GM12872 (cell line): ENCODE measurements at regions not wholly inside any gene's neighbourhood (a gene's known extent, or its start where the extent isn't known, plus 50 kb on each side); places are given as distances from the start of the nearest gene placed in this dataset.

Experiments used
- TF ChIP-seq, protein P1 (sequence below): IDR thresholded peaks from 3 replicates; pipeline ENCODE4 v1.5.1; 2011; ENCODE audit warnings: low read depth, mild to moderate bottlenecking, low read length, moderate library complexity; ENCODE audit not compliant: insufficient read depth

DNA sequence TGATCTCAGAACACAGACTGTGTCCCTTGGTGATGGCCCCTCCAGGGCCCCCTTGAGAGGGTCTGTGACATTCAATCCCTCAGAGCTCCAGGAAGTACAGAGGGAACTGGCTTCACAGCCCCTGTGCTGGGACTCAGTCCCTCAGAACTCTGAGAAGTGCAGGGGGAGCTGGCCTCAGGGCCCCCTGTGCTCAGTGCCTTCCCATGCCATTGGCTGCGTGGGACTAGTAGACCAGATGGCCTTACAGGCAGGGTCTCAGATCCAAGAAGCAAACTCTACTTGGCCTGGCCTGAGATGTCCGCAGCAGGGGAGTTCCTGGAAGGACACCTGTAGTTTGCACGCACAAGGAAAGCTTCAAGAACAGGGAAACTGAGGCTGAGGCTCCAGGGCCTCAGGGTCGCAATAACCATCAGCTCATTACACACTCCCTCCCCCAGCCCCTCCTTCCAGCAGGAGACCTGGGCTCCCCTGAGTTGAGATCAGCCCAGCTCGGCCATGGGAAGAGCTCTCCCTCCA is 138.4 kb downstream of the BRD1 start:
- TF ChIP-seq, protein P1, sequence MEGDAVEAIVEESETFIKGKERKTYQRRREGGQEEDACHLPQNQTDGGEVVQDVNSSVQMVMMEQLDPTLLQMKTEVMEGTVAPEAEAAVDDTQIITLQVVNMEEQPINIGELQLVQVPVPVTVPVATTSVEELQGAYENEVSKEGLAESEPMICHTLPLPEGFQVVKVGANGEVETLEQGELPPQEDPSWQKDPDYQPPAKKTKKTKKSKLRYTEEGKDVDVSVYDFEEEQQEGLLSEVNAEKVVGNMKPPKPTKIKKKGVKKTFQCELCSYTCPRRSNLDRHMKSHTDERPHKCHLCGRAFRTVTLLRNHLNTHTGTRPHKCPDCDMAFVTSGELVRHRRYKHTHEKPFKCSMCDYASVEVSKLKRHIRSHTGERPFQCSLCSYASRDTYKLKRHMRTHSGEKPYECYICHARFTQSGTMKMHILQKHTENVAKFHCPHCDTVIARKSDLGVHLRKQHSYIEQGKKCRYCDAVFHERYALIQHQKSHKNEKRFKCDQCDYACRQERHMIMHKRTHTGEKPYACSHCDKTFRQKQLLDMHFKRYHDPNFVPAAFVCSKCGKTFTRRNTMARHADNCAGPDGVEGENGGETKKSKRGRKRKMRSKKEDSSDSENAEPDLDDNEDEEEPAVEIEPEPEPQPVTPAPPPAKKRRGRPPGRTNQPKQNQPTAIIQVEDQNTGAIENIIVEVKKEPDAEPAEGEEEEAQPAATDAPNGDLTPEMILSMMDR, result no peak

DNA sequence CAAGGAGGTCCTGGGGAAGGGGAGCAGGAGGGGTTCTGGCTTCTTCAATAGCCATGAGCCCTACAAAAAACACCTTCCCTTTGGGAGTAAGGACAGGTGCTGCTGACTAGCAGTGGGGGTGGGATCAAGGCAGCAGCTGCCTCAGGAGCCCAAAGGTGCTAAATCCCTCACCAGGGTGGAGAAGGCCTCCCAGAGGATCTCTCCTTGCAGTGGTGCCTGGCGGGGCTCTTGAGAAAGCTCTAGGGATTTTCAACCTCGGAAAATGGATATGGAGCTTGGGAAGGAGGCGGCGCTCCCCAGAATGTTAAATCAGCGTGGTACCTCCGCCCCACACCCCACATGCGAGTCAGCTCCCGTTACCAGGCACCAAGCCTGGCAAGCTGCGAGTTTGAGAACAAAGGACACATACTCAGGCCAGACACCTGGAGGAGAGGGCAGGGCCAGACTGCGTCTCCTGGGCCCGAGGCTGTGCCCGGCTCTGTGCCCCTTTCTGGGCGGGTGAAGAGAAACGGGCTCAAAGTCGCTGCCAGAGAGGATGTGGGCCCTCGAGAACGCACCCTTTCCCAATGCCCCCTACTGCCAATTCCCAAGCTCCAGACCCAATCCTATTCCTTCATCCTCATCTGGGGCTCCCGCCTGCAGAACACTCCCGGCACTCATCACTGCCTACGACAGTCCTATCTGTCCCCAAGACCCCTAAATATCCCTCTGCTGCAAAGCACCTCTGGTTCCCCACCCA is 139.0 kb downstream of the BRD1 start:
- TF ChIP-seq, protein P1, result no peak

DNA sequence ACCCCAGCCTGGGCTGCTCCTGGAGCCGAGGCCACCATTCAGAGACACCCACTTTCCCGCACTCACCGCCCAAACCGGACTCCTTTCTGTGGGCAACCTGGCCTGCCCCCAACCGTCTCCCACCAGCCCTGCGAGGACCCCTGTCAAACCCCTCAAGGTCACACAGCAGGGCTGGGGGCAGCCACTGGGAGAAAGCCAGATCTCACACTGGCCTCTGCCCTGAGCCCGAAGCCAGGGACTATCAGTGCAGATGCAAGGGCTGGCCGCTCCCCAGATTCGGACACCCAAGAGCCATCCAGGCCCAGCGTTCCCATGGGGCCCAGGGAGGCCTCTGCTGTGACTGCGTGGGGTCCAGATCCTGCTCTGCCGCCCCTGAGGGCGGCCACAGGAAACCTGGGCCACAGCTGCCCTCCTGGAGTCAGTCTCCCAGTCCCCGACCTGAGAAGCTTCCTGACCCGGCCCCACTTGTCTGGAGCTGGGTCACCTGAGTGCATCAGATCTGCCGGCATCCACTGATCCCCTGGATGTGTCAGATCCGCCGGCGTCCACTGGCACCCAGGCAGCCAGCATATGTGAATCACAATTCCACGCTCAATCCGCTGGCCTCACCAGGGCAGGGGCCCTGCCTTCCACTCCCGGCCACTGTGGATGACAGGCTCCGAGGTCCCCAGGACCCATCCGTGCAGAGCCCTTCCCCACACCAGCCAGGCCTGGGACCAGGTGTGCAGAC is 139.7 kb downstream of the BRD1 start:
- TF ChIP-seq, protein P1, result no peak

DNA sequence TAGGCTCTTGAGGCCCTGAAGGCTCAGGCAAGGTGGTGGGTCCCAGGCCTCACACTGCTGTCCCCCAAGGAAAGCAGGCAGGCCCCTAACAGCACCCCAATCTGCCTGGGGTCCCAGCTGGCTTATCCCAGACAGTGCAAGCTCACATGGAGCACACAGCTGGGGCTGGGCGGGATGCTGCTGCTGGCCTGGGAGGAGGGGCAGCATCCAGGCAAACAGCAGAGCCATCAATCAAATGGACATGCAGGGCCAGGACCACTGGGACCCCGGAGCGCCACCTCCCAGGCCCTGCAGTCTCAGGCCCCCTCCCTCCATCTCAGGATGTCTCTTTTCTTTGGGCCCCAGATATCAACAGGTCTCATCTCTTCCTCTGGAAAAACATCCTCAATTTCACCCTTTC is 140.3 kb downstream of the BRD1 start:
- TF ChIP-seq, protein P1, result no peak

DNA sequence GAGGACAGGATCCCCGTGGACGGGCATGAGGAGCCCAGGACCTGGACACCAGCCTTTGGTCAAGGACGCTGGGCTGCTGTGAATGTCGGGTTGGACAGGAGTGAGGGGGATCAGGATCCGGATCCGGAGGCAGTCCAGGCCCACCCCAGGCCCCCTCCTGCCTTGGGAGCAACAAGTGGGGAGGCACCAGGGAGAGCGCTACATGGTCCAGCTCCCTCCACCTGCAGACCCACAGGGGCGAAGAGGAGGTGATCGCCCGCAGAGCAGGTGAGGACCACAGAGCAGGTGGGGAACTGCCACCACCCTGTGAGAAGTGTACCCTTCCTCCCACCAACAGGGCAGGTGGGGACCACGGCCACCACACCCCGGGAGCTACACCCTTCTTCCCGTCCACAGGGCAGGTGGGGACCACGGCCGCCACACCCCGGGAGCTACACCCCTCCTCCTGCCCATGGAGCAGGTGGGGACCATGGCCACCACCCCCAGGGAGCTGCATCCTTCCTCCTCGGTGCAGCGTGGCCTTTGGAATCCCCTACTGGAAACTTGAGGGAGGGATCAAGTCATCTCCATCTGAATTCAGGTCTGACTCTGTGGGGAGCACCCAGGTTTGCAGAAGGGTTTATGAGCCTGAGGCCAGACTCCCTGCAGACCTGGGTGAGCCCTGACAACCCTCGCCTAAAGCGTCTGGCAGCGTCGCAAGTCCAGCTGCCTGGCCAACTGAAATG is 141.0 kb downstream of the BRD1 start:
- TF ChIP-seq, protein P1, result no peak

DNA sequence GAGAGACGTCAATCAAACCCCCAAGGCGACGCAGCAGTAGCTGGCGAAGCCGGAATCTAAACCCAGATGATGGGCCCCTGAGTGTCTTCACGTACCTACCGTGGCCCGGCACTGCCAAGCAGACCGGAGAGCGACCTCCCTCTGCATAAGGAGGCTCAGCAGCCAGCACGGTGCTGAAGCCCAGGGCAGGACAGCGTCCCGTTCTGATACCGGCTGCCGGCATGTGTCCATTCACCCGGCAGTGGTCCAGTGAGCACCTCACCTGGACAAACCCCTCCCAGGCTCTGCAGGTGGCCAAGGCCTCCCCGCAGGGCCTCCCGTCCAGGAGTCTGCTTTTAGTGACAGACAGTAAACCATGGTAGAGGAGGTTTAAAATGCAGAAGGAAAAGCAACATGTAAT is 142.0 kb downstream of the BRD1 start:
- TF ChIP-seq, protein P1, result no peak

DNA sequence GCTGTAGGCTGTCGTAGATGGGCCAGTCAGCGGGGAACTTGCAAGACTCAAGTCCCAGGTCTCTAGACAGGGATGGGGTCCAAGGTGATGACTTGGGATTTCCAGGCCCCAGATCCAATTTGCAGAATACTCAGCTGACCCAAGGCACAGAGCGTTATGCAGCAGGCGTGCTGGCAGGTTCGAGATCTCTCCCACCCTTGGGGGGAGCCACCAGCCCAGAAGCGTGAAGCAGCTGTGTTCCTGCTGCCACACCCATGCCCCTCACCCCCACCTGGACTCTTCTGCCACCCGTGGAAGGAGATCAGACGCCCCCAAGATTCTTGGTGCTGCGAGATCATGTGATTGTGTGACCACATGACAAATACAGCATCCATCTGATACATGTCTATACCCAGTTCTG is 142.6 kb downstream of the BRD1 start:
- TF ChIP-seq, protein P1, result no peak
